Neural progenitor cell (in vitro differentiated cells): ENCODE measurements at regions not wholly inside any gene's neighbourhood (a gene's known extent, or its start where the extent isn't known, plus 50 kb on each side); places are given as distances from the start of the nearest gene placed in this dataset.

Source experiments
- DNase-seq: peaks from one replicate; pipeline ENCODE4 v3.0.0-alpha.2; 2016; ENCODE audit warnings: low spot score
- H2AFZ ChIP-seq: fragments of 200-600 bp; sonication (generic); replicated peaks from 2 replicates; pipeline ENCODE4 v1.6.1; 2016; ENCODE audit warnings: antibody characterized with exemption
- H3F3A ChIP-seq: fragments of 200-600 bp; sonication (generic); 2 replicates; pipeline ENCODE4 v1.6.1; 2016; ENCODE audit warnings: antibody characterized with exemption, low read depth
- H3K27ac ChIP-seq: fragments of 200-600 bp; sonication (generic); 2 replicates; pipeline ENCODE4 v1.5.1; 2016; ENCODE audit warnings: mild to moderate bottlenecking
- H3K27me3 ChIP-seq: fragments of 200-600 bp; sonication (generic); 2 replicates; pipeline ENCODE4 v1.6.1; 2016; ENCODE audit warnings: mild to moderate bottlenecking, moderate library complexity
- H3K36me3 ChIP-seq: fragments of 200-600 bp; sonication (generic); 2 replicates; pipeline ENCODE4 v1.5.1; 2016
- H3K4me1 ChIP-seq: fragments of 200-600 bp; sonication (generic); 2 replicates; pipeline ENCODE4 v1.6.1; 2016; ENCODE audit warnings: mixed run types
- H3K4me2 ChIP-seq: fragments of 200-600 bp; sonication (generic); 2 replicates; pipeline ENCODE4 v1.6.1; 2016
- H3K4me3 ChIP-seq: fragments of 200-600 bp; sonication (generic); 2 replicates; pipeline ENCODE4 v1.5.1; 2016
- H3K79me2 ChIP-seq: fragments of 200-600 bp; sonication (generic); 2 replicates; pipeline ENCODE4 v1.6.1; 2016; ENCODE audit warnings: low read depth
- H3K9ac ChIP-seq: fragments of 200-600 bp; sonication (generic); 2 replicates; pipeline ENCODE4 v1.6.1; 2016
- H3K9me3 ChIP-seq: fragments of 200-600 bp; sonication (generic); 2 replicates; pipeline ENCODE4 v1.5.1; 2016; ENCODE audit warnings: low read depth
- H4K20me1 ChIP-seq: fragments of 200-600 bp; sonication (generic); 2 replicates; pipeline ENCODE4 v1.6.1; 2016; ENCODE audit warnings: low read depth
- H3K27ac Mint-ChIP-seq: 3 replicates; pipeline ENCODE4 v1.8.0; 2021; ENCODE audit warnings: mixed read lengths
- H3K27me3 Mint-ChIP-seq: 2 replicates; pipeline ENCODE4 v1.8.0; 2022; ENCODE audit warnings: low read depth, mild to moderate bottlenecking, inconsistent platforms, moderate library complexity, mixed read lengths; ENCODE audit not compliant: insufficient read depth
- H3K36me3 Mint-ChIP-seq: 3 replicates; pipeline ENCODE4 v1.8.0; 2021; ENCODE audit warnings: mixed read lengths
- H3K4me1 Mint-ChIP-seq: 3 replicates; pipeline ENCODE4 v1.8.0; 2021; ENCODE audit warnings: mixed read lengths
- H3K4me3 Mint-ChIP-seq: 3 replicates; pipeline ENCODE4 v1.8.0; 2021; ENCODE audit warnings: mild to moderate bottlenecking, moderate library complexity, mixed read lengths
- H3K9me3 Mint-ChIP-seq: 3 replicates; pipeline ENCODE4 v1.8.0; 2020; ENCODE audit warnings: mixed read lengths
- CTCF ChIP-seq: fragments of 200-600 bp; sonication (generic); IDR thresholded peaks from 2 replicates; pipeline ENCODE4 v1.5.1; 2017; ENCODE audit warnings: antibody characterized with exemption, mild to moderate bottlenecking
- EZH2 ChIP-seq: fragments of 200-600 bp; sonication (generic); IDR thresholded peaks from 2 replicates; pipeline ENCODE4 v1.6.1; 2017; ENCODE audit warnings: antibody characterized with exemption, mild to moderate bottlenecking, moderate library complexity
- EZH2phosphoT487 ChIP-seq: fragments of 200-600 bp; sonication (generic); IDR thresholded peaks from 2 replicates; pipeline ENCODE4 v1.6.1; 2017; ENCODE audit warnings: antibody characterized with exemption

GRCh38 chr5:164115420-164115819 lies 610.0 kb downstream of the MAT2B start:
- H3K9ac ChIP-seq, result no peak overlapping the region
- H3K4me3 ChIP-seq, result no peak overlapping the region
- Mint-ChIP-seq H3K36me3 (no peaks in the 10 kb centered on the region), H3K4me3 (no peak overlapping the region), H3K4me1 (no peaks in the 10 kb centered on the region), H3K27ac (no peak overlapping the region), H3K9me3 (no peaks in the 10 kb centered on the region), H3K27me3 (peaks cover 2% of the 10 kb centered on the region)
- TF ChIP-seq CTCF, result no peak
- no peak for TF ChIP-seq EZH2
- no peak for TF ChIP-seq EZH2phosphoT487
- no peaks in the 10 kb centered on the region for H3K4me1 ChIP-seq
- no peak for DNase-seq
- H3K36me3 ChIP-seq, result no peaks in the 10 kb centered on the region
- H3K9me3 ChIP-seq, result no peaks in the 10 kb centered on the region
- H4K20me1 ChIP-seq, result no peaks in the 10 kb centered on the region
- no peaks in the 10 kb centered on the region for H3K27me3 ChIP-seq
- H3K27ac ChIP-seq, result no peak overlapping the region
- H3F3A ChIP-seq, result no peaks in the 10 kb centered on the region
- H3K79me2 ChIP-seq, result no peaks in the 10 kb centered on the region
- H3K4me2 ChIP-seq, result no peak overlapping the region
- no peak overlapping the region for H2AFZ ChIP-seq

- Histone ChIP-seq H3F3A (no peaks in the 10 kb centered on the region), H3K9me3 (no peaks in the 10 kb centered on the region), H4K20me1 (no peaks in the 10 kb centered on the region), H3K27me3 (no peaks in the 10 kb centered on the region), H3K4me1 (no peaks in the 10 kb centered on the region), H3K9ac (no peak overlapping the region), H3K79me2 (no peaks in the 10 kb centered on the region), H2AFZ (peak overlapping the region; percentile 90), H3K27ac (no peak overlapping the region), H3K4me2 (no peak overlapping the region), H3K4me3 (no peak overlapping the region), H3K36me3 (no peaks in the 10 kb centered on the region)
- Mint-ChIP-seq H3K4me3 (no peak overlapping the region), H3K27ac (no peak overlapping the region), H3K27me3 (peaks cover 2% of the 10 kb centered on the region), H3K36me3 (no peaks in the 10 kb centered on the region), H3K9me3 (no peaks in the 10 kb centered on the region), H3K4me1 (no peaks in the 10 kb centered on the region)
- DNase-seq, result peak; percentile 6
- TF ChIP-seq EZH2phosphoT487 (no peak), CTCF (no peak), EZH2 (no peak)
Observed at GRCh38 chr5:164119806-164120447, 614.5 kb downstream of the MAT2B start.

- H3K36me3 ChIP-seq, result no peaks in the 10 kb centered on the region
- H3K27me3 ChIP-seq, result no peaks in the 10 kb centered on the region
- no peak overlapping the region for H3K4me3 ChIP-seq
- H3K4me2 ChIP-seq, result no peak overlapping the region
- Mint-ChIP-seq H3K4me1 (no peaks in the 10 kb centered on the region), H3K4me3 (no peak overlapping the region), H3K36me3 (no peaks in the 10 kb centered on the region), H3K27me3 (no peaks in the 10 kb centered on the region), H3K27ac (no peak overlapping the region), H3K9me3 (peaks cover 39% of the 10 kb centered on the region)
- no peaks in the 10 kb centered on the region for H3K4me1 ChIP-seq
- no peak overlapping the region for H2AFZ ChIP-seq
- H3K27ac ChIP-seq, result no peak overlapping the region
- H3K79me2 ChIP-seq, result no peaks in the 10 kb centered on the region
- H3K9me3 ChIP-seq, result peaks cover 10% of the 10 kb centered on the region
- H3F3A ChIP-seq, result no peaks in the 10 kb centered on the region
- DNase-seq, result no peak
- no peaks in the 10 kb centered on the region for H4K20me1 ChIP-seq
- no peak overlapping the region for H3K9ac ChIP-seq
- no peak for TF ChIP-seq EZH2phosphoT487
- TF ChIP-seq CTCF, result no peak
- no peak for TF ChIP-seq EZH2
Observed at GRCh38 chr5:164127527-164127926, 622.1 kb downstream of the MAT2B start.
